DND-41 (cell line): ENCODE measurements at regions not wholly inside any gene's neighbourhood (a gene's known extent, or its start where the extent isn't known, plus 50 kb on each side); places are given as distances from the start of the nearest gene placed in this dataset.

ENCODE experiments used
- EZH2 ChIP-seq: IDR thresholded peaks from 3 replicates; pipeline ENCODE4 v1.6.1; 2012; ENCODE audit warnings: borderline replicate concordance, low read depth, mild to moderate bottlenecking, moderate library complexity, low read length, inconsistent platforms; ENCODE audit not compliant: severe bottlenecking
- TF ChIP-seq, protein P1 (sequence below): IDR thresholded peaks from 2 replicates; pipeline ENCODE4 v1.5.1; 2012; ENCODE audit warnings: borderline replicate concordance, low read length, moderate library complexity, mild to moderate bottlenecking; ENCODE audit not compliant: poor library complexity, severe bottlenecking; ENCODE audit errors: extremely low read depth

DNA sequence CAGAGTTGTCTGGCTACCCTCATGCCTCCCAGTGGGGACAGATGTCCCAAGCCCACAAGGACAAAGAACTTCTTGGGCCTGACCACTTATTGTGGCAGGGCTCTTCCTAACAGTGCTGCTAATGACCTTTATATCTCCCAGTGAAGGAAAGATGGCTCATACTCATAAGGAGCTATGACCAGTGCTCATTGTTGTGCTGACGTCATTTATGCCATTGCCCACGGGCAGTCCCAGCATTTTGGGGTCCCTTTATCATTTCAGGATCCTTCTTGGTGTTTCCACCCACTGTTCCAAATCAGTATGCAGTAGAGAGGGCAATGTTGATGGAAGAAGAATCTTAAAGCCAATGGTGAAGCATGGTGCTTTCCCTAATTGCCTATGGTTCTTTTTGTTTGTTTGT lies 1640.0 kb upstream of the PRR20A start:
- TF ChIP-seq, protein P1, sequence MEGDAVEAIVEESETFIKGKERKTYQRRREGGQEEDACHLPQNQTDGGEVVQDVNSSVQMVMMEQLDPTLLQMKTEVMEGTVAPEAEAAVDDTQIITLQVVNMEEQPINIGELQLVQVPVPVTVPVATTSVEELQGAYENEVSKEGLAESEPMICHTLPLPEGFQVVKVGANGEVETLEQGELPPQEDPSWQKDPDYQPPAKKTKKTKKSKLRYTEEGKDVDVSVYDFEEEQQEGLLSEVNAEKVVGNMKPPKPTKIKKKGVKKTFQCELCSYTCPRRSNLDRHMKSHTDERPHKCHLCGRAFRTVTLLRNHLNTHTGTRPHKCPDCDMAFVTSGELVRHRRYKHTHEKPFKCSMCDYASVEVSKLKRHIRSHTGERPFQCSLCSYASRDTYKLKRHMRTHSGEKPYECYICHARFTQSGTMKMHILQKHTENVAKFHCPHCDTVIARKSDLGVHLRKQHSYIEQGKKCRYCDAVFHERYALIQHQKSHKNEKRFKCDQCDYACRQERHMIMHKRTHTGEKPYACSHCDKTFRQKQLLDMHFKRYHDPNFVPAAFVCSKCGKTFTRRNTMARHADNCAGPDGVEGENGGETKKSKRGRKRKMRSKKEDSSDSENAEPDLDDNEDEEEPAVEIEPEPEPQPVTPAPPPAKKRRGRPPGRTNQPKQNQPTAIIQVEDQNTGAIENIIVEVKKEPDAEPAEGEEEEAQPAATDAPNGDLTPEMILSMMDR, result no peak
- no peak for TF ChIP-seq EZH2
